ENCODE measurements at regions not wholly inside any gene's neighbourhood (a gene's known extent, or its start where the extent isn't known, plus 50 kb on each side); places are given as distances from the start of the nearest gene placed in this dataset.

GRCh38 chr1:83500987-83501591 lies 497.8 kb downstream of the TTLL7 start:
- Mint-ChIP-seq H3K36me3 (ENCODE audit: unreplicated experiment) (no peaks in the 10 kb centered on the region), H3K27ac (ENCODE audit: unreplicated experiment) (no peak overlapping the region), H3K4me3 (ENCODE audit: unreplicated experiment) (no peak overlapping the region), H3K9me3 (ENCODE audit: unreplicated experiment) (peaks cover 6% of the 10 kb centered on the region), H3K27me3 (ENCODE audit: unreplicated experiment) (peaks cover 8% of the 10 kb centered on the region), H3K4me1 (ENCODE audit: unreplicated experiment) (peaks cover 17% of the 10 kb centered on the region)
- DNase-seq (ENCODE audit: extremely low spot score, unreplicated experiment): no peak
- no peak for TF ChIP-seq CTCF (IDR thresholded peaks at IDR 0.05)

GRCh38 chr1:83500531-83500930 lies 498.4 kb downstream of the TTLL7 start:
- Mint-ChIP-seq H3K27ac (ENCODE audit: unreplicated experiment) (no peak overlapping the region), H3K4me1 (ENCODE audit: unreplicated experiment) (peaks cover 17% of the 10 kb centered on the region), H3K9me3 (ENCODE audit: unreplicated experiment) (peaks cover 6% of the 10 kb centered on the region), H3K4me3 (ENCODE audit: unreplicated experiment) (no peak overlapping the region), H3K36me3 (ENCODE audit: unreplicated experiment) (no peaks in the 10 kb centered on the region), H3K27me3 (ENCODE audit: unreplicated experiment) (peaks cover 8% of the 10 kb centered on the region)
- no peak for TF ChIP-seq CTCF (IDR thresholded peaks at IDR 0.05)
- no peak for DNase-seq (ENCODE audit: extremely low spot score, unreplicated experiment)

- peaks cover 17% of the 10 kb centered on the region for H3K4me1 Mint-ChIP-seq (ENCODE audit: unreplicated experiment)
- H3K27ac Mint-ChIP-seq (ENCODE audit: unreplicated experiment): no peak overlapping the region
- peaks cover 8% of the 10 kb centered on the region for H3K27me3 Mint-ChIP-seq (ENCODE audit: unreplicated experiment)
- H3K4me3 Mint-ChIP-seq (ENCODE audit: unreplicated experiment): no peak overlapping the region
- no peak for TF ChIP-seq CTCF (IDR thresholded peaks at IDR 0.05)
- no peak for DNase-seq (ENCODE audit: extremely low spot score, unreplicated experiment)
- H3K9me3 Mint-ChIP-seq (ENCODE audit: unreplicated experiment): peaks cover 6% of the 10 kb centered on the region
- H3K36me3 Mint-ChIP-seq (ENCODE audit: unreplicated experiment): no peaks in the 10 kb centered on the region
These were observed 498.9 kb downstream of the TTLL7 start for GRCh38 chr1:83499998-83500397.

- H3K36me3 Mint-ChIP-seq (ENCODE audit: unreplicated experiment): no peaks in the 10 kb centered on the region
- peaks cover 14% of the 10 kb centered on the region for H3K4me1 Mint-ChIP-seq (ENCODE audit: unreplicated experiment)
- H3K4me3 Mint-ChIP-seq (ENCODE audit: unreplicated experiment): no peak overlapping the region
- no peaks in the 10 kb centered on the region for H3K9me3 Mint-ChIP-seq (ENCODE audit: unreplicated experiment)
- H3K27me3 Mint-ChIP-seq (ENCODE audit: unreplicated experiment): peaks cover 8% of the 10 kb centered on the region
- no peak for DNase-seq (ENCODE audit: extremely low spot score, unreplicated experiment)
- no peak overlapping the region for H3K27ac Mint-ChIP-seq (ENCODE audit: unreplicated experiment)
- TF ChIP-seq CTCF (IDR thresholded peaks at IDR 0.05): peak; percentile 48
These were observed 501.4 kb downstream of the TTLL7 start for GRCh38 chr1:83497563-83497962.

- H3K9me3 Mint-ChIP-seq (ENCODE audit: unreplicated experiment): no peaks in the 10 kb centered on the region
- no peak for TF ChIP-seq CTCF (IDR thresholded peaks at IDR 0.05)
- no peak overlapping the region for H3K4me3 Mint-ChIP-seq (ENCODE audit: unreplicated experiment)
- H3K27me3 Mint-ChIP-seq (ENCODE audit: unreplicated experiment): peaks cover 3% of the 10 kb centered on the region
- H3K27ac Mint-ChIP-seq (ENCODE audit: unreplicated experiment): no peak overlapping the region
- no peaks in the 10 kb centered on the region for H3K36me3 Mint-ChIP-seq (ENCODE audit: unreplicated experiment)
- no peak for DNase-seq (ENCODE audit: extremely low spot score, unreplicated experiment)
- H3K4me1 Mint-ChIP-seq (ENCODE audit: unreplicated experiment): no peaks in the 10 kb centered on the region
These were observed 503.4 kb downstream of the TTLL7 start for GRCh38 chr1:83495560-83495959.

Measured in osteocyte (in vitro differentiated cells).